T-cell (primary cell): ENCODE measurements at regions not wholly inside any gene's neighbourhood (a gene's known extent, or its start where the extent isn't known, plus 50 kb on each side); places are given as distances from the start of the nearest gene placed in this dataset.

Experiments used
- ATAC-seq, 4 experiments: fragments of 200-7000 bp in 3 of 4; fragments of 150-1000 bp in 1 of 4; cut with Tn5 transposase; replicated peaks in 1 of 4; 1 replicate in 3 of 4; 2 replicates in 1 of 4; pipeline ENCODE4 v1.10.0; 2021; ENCODE audit warnings: moderate library complexity in 3 of 4, mild to moderate bottlenecking in 2 of 4, moderate number of reproducible peaks in 1 of 4
- CTCF ChIA-PET, 2 donors: fragments of 300-600 bp; sonication (Branson Sonifier 250); formaldehyde crosslinking; loops; one replicate each; lab custom pipeline; 2022; ENCODE audit warnings: antibody characterized with exemption in 2 of 2; lab: Charles Lee
- POLR2A ChIA-PET, 2 donors: fragments of 300-600 bp; sonication (Branson Sonifier 250); formaldehyde crosslinking; loops; one replicate each; lab custom pipeline; 2022; ENCODE audit warnings: antibody characterized with exemption in 2 of 2; lab: Charles Lee
- DNase-seq, 35 experiments: peaks; one replicate each; pipeline versions ENCODE4 v3.0.0 to v3.0.0-alpha.2; 2013 to 2023
- H3K27ac ChIP-seq: one replicate; pipeline ENCODE4 v1.5.1; 2013; ENCODE audit warnings: low read length
- H3K27me3 ChIP-seq, 2 experiments: replicated peaks in 1 of 2; 1 replicate in 1 of 2; 2 replicates in 1 of 2; pipeline versions ENCODE4 v1.6.1 to v1.7.0; 2013; ENCODE audit warnings: low read length in 1 of 2, mixed read lengths in 1 of 2; ENCODE audit not compliant: control insufficient read depth in 2 of 2, insufficient read depth in 2 of 2; ENCODE audit errors: extremely low read depth in 1 of 2
- H3K36me3 ChIP-seq, 2 donors: 1 replicate in 1 of 2; 2 replicates in 1 of 2; pipeline versions ENCODE4 v1.6.1 to v1.7.0; 2013; ENCODE audit warnings: low read length in 1 of 2; ENCODE audit not compliant: control insufficient read depth in 2 of 2, insufficient read depth in 1 of 2; ENCODE audit errors: extremely low read depth in 1 of 2
- H3K4me1 ChIP-seq, 2 experiments: 1 replicate in 1 of 2; 2 replicates in 1 of 2; pipeline versions ENCODE4 v1.6.1 to v1.7.0; 2013; ENCODE audit warnings: low read length in 2 of 2, mixed read lengths in 1 of 2; ENCODE audit not compliant: insufficient read depth in 2 of 2, control insufficient read depth in 1 of 2; ENCODE audit errors: extremely low read depth in 1 of 2
- H3K4me3 ChIP-seq, 2 donors: 1 replicate in 1 of 2; 2 replicates in 1 of 2; pipeline versions ENCODE4 v1.5.1 to v1.7.0; 2013; ENCODE audit warnings: mild to moderate bottlenecking in 2 of 2, low read length in 1 of 2, moderate library complexity in 1 of 2; ENCODE audit not compliant: control insufficient read depth in 1 of 2; ENCODE audit errors: extremely low read depth in 1 of 2
- H3K9me3 ChIP-seq: 2 replicates; pipeline ENCODE4 v1.7.0; 2013
- H3K27ac Mint-ChIP-seq, 2 donors: one replicate each; pipeline ENCODE4 v1.8.0; 2020 to 2021; ENCODE audit warnings: mild to moderate bottlenecking in 2 of 2, mixed read lengths in 2 of 2
- H3K27me3 Mint-ChIP-seq, 2 donors: one replicate each; pipeline ENCODE4 v1.8.0; 2021 to 2022; ENCODE audit warnings: mixed read lengths in 2 of 2
- H3K36me3 Mint-ChIP-seq: one replicate; pipeline ENCODE4 v1.8.0; 2021; ENCODE audit warnings: mixed read lengths
- H3K4me1 Mint-ChIP-seq, 3 donors: one replicate each; pipeline ENCODE4 v1.8.0; 2020 to 2022; ENCODE audit warnings: mixed read lengths in 3 of 3, mild to moderate bottlenecking in 1 of 3
- H3K4me3 Mint-ChIP-seq, 3 donors: one replicate each; pipeline ENCODE4 v1.8.0; 2020 to 2022; ENCODE audit warnings: mild to moderate bottlenecking in 3 of 3, mixed read lengths in 3 of 3, moderate library complexity in 3 of 3
- H3K9me3 Mint-ChIP-seq, 3 donors: one replicate each; pipeline ENCODE4 v1.8.0; 2020 to 2022; ENCODE audit warnings: mixed read lengths in 3 of 3
- WGBS: methylation state at CpG from one replicate; pipeline ENCODE4 v1.1.5; 2013; ENCODE audit warnings: missing lambda C conversion rate; ENCODE audit not compliant: insufficient coverage; 5-methylcytosine and 5-hydroxymethylcytosine counted together

DNA sequence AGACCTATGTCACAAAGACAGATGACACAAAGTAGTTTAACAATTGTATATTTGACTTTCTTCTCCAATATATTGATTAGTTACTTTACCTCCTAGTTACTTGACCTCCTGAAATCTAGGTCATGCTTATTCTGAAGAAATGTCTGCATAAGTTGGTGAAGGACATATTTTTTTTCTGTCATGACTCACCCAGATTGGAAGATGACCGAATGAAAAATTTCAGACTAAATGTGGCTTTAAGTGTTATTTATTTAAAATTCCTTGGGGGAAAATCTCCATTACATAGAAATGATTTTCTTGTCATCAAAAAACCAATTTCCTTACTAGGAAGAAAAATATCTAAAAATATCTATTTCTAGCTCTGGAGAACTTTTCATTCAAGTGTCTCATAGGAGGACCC is 217.1 kb downstream of the POSTN start:
- ATAC-seq: no peak
- Histone ChIP-seq H3K27me3 (no peaks in the 10 kb centered on the region), H3K36me3 (no peaks in the 10 kb centered on the region), H3K9me3 (no peaks in the 10 kb centered on the region), H3K4me1 (no peaks in the 10 kb centered on the region), H3K27ac (no peak overlapping the region), H3K4me3 (no peak overlapping the region)
- Mint-ChIP-seq H3K27ac (no peak overlapping the region), H3K9me3 (peaks cover 0 to 3% (median 0%) of the 10 kb centered on the region in 3 donors), H3K4me1 (no peaks in the 10 kb centered on the region), H3K27me3 (no peaks in the 10 kb centered on the region), H3K36me3 (no peaks in the 10 kb centered on the region), H3K4me3 (no peak overlapping the region)
- no peak for DNase-seq
- WGBS: no CpG with 5 or more reads among the region's 1 CpG
- ChIA-PET POLR2A (no interaction called here), CTCF (no interaction called here)

DNA sequence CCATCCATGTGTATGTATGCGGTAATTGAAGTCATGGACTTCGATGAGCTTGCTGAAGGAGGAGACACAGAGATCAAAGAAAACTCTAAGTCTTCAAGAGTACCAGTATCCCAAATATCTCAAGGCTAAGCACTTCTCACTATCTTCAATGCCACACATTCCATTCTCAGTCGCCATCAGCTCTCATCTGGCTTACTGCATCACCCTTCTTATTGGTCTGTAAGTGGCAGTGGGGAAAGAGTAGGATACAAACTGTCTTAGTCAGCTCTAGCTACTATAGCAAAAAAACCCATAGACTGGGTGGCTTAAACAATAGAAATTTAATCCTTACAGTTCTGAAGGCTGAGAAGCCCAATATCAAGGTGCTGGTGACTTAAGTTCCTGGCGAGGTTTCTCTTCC is 218.7 kb downstream of the POSTN start:
- no peak overlapping the region for H3K27ac Mint-ChIP-seq
- H3K4me3 ChIP-seq: no peak overlapping the region
- no peaks in the 10 kb centered on the region for H3K27me3 Mint-ChIP-seq
- H3K27me3 ChIP-seq: no peaks in the 10 kb centered on the region
- DNase-seq: no peak
- peaks cover 0 to 3% (median 0%) of the 10 kb centered on the region in 3 donors for H3K9me3 Mint-ChIP-seq
- no peaks in the 10 kb centered on the region for H3K9me3 ChIP-seq
- no peaks in the 10 kb centered on the region for H3K36me3 Mint-ChIP-seq
- ChIA-PET CTCF (no interaction called here), POLR2A (no interaction called here)
- H3K27ac ChIP-seq: no peak overlapping the region
- ATAC-seq: no peak
- H3K4me1 Mint-ChIP-seq: no peaks in the 10 kb centered on the region
- 73% methylated on average over 1 of the region's 4 CpGs for WGBS
- H3K4me3 Mint-ChIP-seq: no peak overlapping the region
- H3K4me1 ChIP-seq: no peaks in the 10 kb centered on the region
- no peaks in the 10 kb centered on the region for H3K36me3 ChIP-seq

DNA sequence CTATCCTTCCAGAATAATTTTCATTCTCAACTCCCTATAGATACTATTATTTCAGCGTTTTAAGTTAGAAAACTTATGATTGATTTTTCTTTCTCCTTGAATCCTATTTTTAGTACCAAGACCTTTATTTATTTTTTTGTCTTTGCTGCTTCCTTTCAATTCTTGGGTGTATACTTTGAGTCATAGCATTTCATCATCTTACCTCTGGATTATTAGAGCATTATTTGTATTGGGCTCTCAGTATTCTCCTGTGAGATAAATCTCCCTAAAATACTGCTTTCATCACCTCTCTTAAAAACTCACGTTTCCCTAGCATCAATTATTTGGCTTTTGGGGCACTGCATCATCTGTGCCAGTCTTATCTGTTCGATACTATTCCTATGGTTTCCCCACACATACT is 222.8 kb downstream of the POSTN start:
- WGBS: 45% methylated on average over 2 of the region's 3 CpGs
- H3K27me3 ChIP-seq: no peaks in the 10 kb centered on the region
- no peaks in the 10 kb centered on the region for H3K4me1 ChIP-seq
- H3K36me3 ChIP-seq: no peaks in the 10 kb centered on the region
- Mint-ChIP-seq H3K36me3 (no peaks in the 10 kb centered on the region), H3K4me3 (no peak overlapping the region), H3K9me3 (peaks cover 0 to 3% (median 0%) of the 10 kb centered on the region in 3 donors), H3K4me1 (no peaks in the 10 kb centered on the region), H3K27me3 (no peaks in the 10 kb centered on the region), H3K27ac (no peak overlapping the region)
- POLR2A ChIA-PET: no interaction called here
- H3K4me3 ChIP-seq: no peak overlapping the region
- H3K9me3 ChIP-seq: no peaks in the 10 kb centered on the region
- ATAC-seq (no peak), DNase-seq (no peak)
- H3K27ac ChIP-seq: no peak overlapping the region
- CTCF ChIA-PET: no interaction called here

DNA sequence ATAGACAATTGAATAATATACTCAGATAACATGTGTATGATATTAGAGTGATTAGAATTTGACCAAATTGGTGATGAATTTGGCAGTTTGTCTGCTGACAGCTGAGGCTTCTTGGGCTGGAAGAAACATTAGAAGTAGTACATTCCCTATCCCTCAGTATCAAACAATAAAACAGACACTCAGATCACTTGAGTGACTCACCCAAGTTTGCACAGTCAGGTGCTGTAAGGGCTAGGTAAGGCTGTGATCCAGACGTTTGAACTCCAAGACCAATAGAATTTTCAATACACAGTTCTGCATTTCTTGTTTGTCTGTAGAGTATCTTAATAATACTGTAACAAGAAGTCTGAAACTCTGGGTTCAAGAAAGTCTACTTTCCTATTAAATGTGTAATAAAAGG is 223.5 kb downstream of the POSTN start:
- no peaks in the 10 kb centered on the region for H3K9me3 ChIP-seq
- no peaks in the 10 kb centered on the region for H3K36me3 ChIP-seq
- ATAC-seq: no peak
- no CpG with 5 or more reads among the region's 1 CpG for WGBS
- H3K9me3 Mint-ChIP-seq: no peaks in the 10 kb centered on the region
- no peak overlapping the region for H3K27ac ChIP-seq
- no peaks in the 10 kb centered on the region for H3K4me1 ChIP-seq
- no peaks in the 10 kb centered on the region for H3K36me3 Mint-ChIP-seq
- CTCF ChIA-PET: no interaction called here
- no peak for DNase-seq
- no peak overlapping the region for H3K4me3 Mint-ChIP-seq
- no peak overlapping the region for H3K27ac Mint-ChIP-seq
- no peaks in the 10 kb centered on the region for H3K27me3 ChIP-seq
- H3K4me1 Mint-ChIP-seq: no peaks in the 10 kb centered on the region
- no peak overlapping the region for H3K4me3 ChIP-seq
- no peaks in the 10 kb centered on the region for H3K27me3 Mint-ChIP-seq
- POLR2A ChIA-PET: no interaction called here

DNA sequence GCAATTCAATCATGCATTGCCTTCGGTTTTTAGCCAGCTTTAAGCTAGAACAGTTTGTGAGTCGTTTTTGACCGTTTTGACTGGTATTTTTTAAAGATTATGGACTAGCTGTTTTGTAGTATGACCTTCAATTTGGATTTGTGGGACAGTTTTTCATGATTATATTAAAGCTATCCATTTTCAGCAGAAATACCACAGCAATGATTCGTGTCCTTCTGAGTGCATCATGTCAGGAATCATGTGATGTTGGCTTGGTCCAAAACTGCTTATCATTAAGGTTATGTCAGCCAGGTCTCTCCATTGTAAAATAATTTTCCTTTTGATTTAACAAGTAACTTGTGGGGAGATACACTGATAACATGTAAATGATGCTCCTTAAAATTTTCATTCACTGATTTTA is 229.0 kb downstream of the POSTN start:
- Mint-ChIP-seq H3K4me3 (no peak overlapping the region), H3K9me3 (peaks cover 0 to 3% (median 0%) of the 10 kb centered on the region in 3 donors), H3K27ac (no peak overlapping the region), H3K36me3 (no peaks in the 10 kb centered on the region), H3K4me1 (no peaks in the 10 kb centered on the region), H3K27me3 (no peaks in the 10 kb centered on the region)
- H3K27me3 ChIP-seq: no peaks in the 10 kb centered on the region
- no peak overlapping the region for H3K27ac ChIP-seq
- WGBS: 31% methylated on average over 2 of the region's 4 CpGs
- H3K4me3 ChIP-seq: no peak overlapping the region
- no peaks in the 10 kb centered on the region for H3K4me1 ChIP-seq
- ChIA-PET POLR2A (interaction anchor here in 1 of 2 donors (0.6 kb wide), 1 partner anchor 128 kb away, joined by 7 read pairs; no protein-coding TSS in a partner anchor), CTCF (interaction anchor here in 1 of 2 donors (0.6 kb wide), 1 partner anchor 81 kb away, joined by 5 read pairs; no protein-coding TSS in a partner anchor)
- no peak for ATAC-seq
- H3K36me3 ChIP-seq: no peaks in the 10 kb centered on the region
- no peak for DNase-seq
- no peaks in the 10 kb centered on the region for H3K9me3 ChIP-seq

DNA sequence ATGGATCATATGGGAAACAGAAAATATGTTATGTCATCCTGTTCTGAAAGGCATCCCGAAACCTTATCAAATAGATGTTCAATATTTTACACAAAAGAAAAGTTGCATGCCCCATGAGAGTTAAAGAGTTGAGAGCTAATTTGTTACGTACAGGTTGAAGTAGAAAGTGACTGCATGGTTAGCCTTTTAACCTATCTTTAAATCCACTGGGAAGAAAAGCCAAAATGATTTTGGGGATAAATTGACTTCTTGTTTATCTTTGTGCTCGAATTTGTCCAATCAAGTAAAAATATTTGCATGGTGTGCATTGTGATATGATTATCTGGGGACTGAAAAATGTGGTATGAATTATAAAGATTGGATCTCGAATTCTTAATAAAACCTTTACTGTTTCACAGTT is 230.1 kb downstream of the POSTN start:
- H3K36me3 ChIP-seq: no peaks in the 10 kb centered on the region
- H3K9me3 ChIP-seq: no peaks in the 10 kb centered on the region
- DNase-seq (no peak), ATAC-seq (no peak)
- no peaks in the 10 kb centered on the region for H3K4me1 ChIP-seq
- Mint-ChIP-seq H3K27me3 (no peaks in the 10 kb centered on the region), H3K4me1 (no peaks in the 10 kb centered on the region), H3K27ac (no peak overlapping the region), H3K4me3 (no peak overlapping the region), H3K36me3 (no peaks in the 10 kb centered on the region), H3K9me3 (peaks cover 0 to 4% (median 1%) of the 10 kb centered on the region in 3 donors)
- H3K27me3 ChIP-seq: no peaks in the 10 kb centered on the region
- POLR2A ChIA-PET: no interaction called here
- H3K27ac ChIP-seq: no peak overlapping the region
- WGBS: no CpG with 5 or more reads among the region's 4 CpGs
- no peak overlapping the region for H3K4me3 ChIP-seq
- CTCF ChIA-PET: no interaction called here
